ENCODE measurements at regions not wholly inside any gene's neighbourhood (a gene's known extent, or its start where the extent isn't known, plus 50 kb on each side); places are given as distances from the start of the nearest gene placed in this dataset.

DNA sequence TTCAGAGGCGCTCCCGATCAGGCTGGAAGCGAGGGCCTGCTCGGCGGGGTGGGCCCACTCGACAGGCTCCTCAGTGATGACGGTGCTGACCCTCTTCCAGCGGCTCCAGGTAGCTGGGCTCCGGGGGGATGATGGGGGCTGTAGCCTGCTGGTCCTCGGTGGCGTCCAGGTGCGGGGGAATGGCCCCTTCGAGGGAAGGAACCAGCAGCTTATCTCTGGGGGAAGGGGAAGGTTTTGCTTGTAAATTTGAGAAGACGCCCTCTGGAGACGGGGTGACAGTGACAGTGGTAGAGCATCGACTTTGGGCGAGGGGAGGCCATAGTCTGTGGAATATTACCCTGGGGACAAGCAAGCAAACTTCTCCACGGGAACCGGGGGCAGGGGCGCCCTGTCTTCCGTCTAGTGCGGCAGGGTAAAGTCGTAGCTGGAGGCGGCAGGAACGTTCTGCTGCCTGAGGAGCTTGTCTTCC, 891.9 kb upstream of the LRRTM1 start:
- H3K4me3 ChIP-seq (ENCODE audit: low read length) = no peak overlapping the region
- DNase-seq (ENCODE audit: low read depth) = no peak

DNA sequence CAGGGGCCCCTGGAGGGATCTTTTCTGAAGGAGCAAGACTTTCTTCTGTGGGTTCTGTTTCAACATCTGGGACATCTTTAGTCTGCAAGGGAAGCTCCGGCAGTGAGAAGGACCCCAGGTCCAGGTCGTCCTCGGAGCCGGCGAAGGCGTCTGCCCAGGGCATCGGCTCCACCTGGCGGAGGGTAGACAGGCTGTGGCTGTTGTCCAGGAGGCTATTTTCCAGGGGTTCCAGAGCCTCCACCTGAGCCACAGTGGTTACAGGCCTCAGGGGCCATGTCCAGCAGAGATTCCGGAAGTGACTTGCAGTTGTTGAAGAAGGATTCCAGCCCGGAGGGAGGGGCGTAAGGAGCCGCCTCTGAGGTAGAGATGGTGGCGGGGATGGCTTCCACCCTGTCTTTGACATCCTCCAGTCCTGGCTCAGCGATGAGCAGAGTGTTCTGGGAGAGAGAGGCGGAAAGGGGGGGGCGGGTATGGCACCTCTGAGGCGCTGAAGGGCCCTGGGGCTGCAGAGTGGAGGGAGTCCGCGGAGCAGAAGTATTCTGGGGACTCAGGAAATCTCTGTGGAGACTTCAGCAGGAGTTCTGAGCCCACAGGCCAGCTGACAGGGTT, 891.3 kb upstream of the LRRTM1 start:
- DNase-seq (ENCODE audit: low read depth) = no peak
- TF ChIP-seq, protein P1, sequence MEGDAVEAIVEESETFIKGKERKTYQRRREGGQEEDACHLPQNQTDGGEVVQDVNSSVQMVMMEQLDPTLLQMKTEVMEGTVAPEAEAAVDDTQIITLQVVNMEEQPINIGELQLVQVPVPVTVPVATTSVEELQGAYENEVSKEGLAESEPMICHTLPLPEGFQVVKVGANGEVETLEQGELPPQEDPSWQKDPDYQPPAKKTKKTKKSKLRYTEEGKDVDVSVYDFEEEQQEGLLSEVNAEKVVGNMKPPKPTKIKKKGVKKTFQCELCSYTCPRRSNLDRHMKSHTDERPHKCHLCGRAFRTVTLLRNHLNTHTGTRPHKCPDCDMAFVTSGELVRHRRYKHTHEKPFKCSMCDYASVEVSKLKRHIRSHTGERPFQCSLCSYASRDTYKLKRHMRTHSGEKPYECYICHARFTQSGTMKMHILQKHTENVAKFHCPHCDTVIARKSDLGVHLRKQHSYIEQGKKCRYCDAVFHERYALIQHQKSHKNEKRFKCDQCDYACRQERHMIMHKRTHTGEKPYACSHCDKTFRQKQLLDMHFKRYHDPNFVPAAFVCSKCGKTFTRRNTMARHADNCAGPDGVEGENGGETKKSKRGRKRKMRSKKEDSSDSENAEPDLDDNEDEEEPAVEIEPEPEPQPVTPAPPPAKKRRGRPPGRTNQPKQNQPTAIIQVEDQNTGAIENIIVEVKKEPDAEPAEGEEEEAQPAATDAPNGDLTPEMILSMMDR (conservative IDR thresholded peaks at IDR 0.05; ENCODE audit: low read depth, low read length) = no peak
- H3K4me3 ChIP-seq (ENCODE audit: low read length) = no peak overlapping the region

More for the DNA sequence above, 891.9 kb upstream of the LRRTM1 start:
- TF ChIP-seq, protein P1 (conservative IDR thresholded peaks at IDR 0.05; ENCODE audit: low read depth, low read length) = no peak

DNA sequence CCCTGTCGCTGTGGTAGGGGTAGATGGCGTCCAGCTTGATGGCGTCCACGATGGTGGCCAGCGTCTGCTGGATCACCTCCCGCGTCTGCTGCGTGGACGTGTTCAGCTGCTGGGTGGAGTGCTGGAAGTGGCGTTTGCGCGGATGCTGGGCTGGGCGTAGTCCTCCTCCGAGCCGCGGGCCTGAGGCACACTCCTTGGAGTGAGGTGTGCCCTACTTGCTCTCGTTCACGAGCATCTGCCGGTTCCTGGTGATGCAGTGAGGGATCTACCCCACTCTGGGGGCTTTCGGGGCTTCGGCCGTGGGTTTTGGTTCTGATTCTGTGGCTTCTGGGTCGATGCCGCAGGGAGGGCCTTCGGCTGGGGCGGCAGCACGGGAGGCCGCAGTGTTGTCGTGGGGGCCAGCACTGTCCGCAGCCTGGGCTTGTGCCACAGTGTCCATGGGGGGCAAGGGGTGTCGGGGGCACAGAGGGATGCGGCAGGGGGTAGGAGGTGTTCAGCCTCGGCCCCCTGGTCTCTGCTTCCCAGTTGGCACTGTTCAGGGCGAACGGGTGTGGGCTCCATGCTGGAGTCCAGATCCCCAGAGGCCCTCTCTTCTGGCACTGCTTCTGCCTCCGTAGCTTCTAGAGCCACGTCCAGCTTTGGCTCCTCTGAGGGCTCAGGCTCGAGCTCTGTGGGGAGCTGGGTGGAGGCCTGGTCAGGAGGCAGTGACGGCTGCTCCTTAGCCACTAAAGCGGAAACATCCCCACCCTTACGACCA, 890.6 kb upstream of the LRRTM1 start:
- TF ChIP-seq, protein P1 (conservative IDR thresholded peaks at IDR 0.05; ENCODE audit: low read depth, low read length) = no peak
- no peak for DNase-seq (ENCODE audit: low read depth)
- H3K4me3 ChIP-seq (ENCODE audit: low read length) = no peak overlapping the region

DNA sequence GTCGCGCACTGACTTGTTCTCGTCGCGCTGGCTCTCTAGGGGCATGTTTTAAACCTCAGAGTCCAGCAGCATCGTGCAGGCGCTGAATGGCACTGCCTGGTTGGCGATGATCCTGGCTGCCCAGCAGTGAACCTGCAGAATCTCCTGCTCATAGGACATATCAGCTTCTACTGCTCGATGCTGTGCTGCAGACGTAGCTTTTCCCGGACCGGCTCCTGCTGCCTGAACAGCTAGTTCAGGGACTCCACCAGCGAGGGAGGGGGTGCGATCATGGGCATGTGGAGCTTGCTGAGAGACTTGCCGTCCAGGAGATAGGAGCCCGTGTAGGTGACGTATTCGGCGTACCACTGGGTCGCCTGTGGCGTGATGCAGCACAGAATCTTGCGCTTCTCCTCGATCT, 890.0 kb upstream of the LRRTM1 start:
- TF ChIP-seq, protein P1 (conservative IDR thresholded peaks at IDR 0.05; ENCODE audit: low read depth, low read length) = no peak
- H3K4me3 ChIP-seq (ENCODE audit: low read length) = no peak overlapping the region
- no peak for DNase-seq (ENCODE audit: low read depth)

DNA sequence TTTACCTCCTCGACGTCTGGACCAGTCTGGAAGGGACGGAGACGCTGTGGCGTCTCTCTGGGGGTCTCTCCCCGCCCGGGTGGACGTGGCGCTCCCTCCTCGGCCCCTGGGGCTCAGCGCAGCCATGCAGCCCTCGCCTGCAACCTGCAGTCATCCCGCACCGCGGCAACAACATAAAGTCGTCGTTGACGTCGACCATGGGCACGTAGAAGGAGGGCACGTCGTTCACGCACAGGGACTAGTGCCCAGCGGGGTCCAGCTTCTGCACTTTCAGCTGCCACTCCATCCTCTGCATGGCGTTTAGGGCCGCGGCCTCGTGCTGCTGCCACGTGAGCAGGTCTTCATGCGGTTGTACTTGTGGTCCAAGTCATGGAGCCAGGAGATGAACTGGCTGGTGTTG, 889.6 kb upstream of the LRRTM1 start:
- TF ChIP-seq, protein P1 (conservative IDR thresholded peaks at IDR 0.05; ENCODE audit: low read depth, low read length) = no peak
- no peak for DNase-seq (ENCODE audit: low read depth)
- no peak overlapping the region for H3K4me3 ChIP-seq (ENCODE audit: low read length)

DNA sequence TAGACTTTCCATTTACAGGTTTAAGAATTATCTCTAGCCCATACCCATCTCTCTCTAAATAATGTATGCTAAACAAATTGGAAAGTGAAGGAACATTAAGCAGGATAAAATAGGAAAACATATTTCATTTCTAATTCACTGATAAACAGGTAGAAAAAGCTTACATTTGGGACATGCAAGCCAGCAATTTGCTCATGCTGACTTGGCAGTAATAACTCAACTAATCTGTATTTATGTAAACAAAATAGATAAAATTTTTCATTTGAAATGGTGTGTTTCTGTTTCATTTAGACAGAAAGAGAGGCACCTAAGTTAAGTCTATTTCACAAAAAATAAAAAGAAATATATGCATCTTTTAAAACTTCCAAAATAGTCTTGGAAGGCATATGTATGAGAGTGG, 877.3 kb upstream of the LRRTM1 start:
- H3K4me3 ChIP-seq (ENCODE audit: low read length) = no peak overlapping the region
- TF ChIP-seq, protein P1 (conservative IDR thresholded peaks at IDR 0.05; ENCODE audit: low read depth, low read length) = no peak
- no peak for DNase-seq (ENCODE audit: low read depth)

DNA sequence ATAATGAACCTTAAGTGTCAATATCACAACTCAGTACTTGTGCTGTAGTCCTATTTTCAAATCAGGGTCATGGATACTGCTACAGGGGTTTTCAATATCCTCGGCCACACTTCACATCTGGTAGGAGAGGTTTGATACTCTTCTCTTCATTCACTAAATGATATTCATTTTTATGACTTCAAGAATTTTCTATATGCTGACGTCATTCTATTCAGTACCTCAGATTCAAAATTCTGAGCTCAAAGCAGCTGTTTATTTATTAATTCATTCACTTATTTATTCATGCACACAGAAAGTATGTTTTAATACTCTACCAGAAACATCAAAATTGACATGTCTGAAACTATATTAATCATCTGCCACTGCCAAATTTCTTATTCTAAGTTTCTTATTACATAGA, 866.9 kb upstream of the LRRTM1 start:
- no peak for DNase-seq (ENCODE audit: low read depth)
- no peak overlapping the region for H3K4me3 ChIP-seq (ENCODE audit: low read length)
- TF ChIP-seq, protein P1 (conservative IDR thresholded peaks at IDR 0.05; ENCODE audit: low read depth, low read length) = no peak
